ENCODE measurements at regions not wholly inside any gene's neighbourhood (a gene's known extent, or its start where the extent isn't known, plus 50 kb on each side); places are given as distances from the start of the nearest gene placed in this dataset.

DNA sequence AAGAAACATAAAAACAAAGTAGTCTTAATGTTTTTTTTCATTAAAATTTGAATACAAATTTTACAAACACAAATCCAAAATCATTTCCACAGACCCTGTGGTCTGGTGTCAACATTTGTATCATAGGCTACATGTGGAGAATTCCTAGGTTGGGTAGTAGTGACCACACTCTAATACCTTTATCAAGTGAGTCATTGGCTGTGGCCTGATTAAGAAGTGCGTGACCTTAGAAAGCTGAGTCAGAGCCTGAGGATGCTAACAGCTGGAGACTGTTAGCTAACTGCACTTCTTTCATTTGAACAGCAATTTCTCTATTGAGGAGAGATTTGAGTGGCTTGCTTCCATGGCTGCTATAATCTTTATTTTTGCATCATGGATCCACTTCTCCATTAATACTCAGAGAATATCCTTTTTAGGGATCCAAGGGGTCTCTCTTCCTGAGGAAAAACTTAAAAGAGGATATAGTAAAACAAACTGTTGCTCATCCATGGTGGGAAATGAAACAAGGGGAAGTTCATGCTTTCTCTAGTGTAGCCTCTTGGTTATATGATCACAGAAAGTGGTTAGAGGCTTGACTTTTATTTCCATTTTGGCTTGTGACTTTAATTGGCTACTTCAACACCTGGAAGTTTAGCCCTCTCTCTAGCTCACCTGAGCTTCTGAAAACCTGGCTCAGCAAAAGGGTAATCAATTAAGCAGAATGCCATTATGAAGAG, 335.8 kb downstream of the PABPC4L start:
- H3K9me3 Mint-ChIP-seq = no peaks in the 10 kb centered on the region
- no peak for TF ChIP-seq CTCF (conservative IDR thresholded peaks at IDR 0.05)
- no peaks in the 10 kb centered on the region for H3K4me1 Mint-ChIP-seq
- H3K36me3 Mint-ChIP-seq (ENCODE audit: low read depth) = no peaks in the 10 kb centered on the region
- H3K27me3 Mint-ChIP-seq (ENCODE audit: low read depth) = no peaks in the 10 kb centered on the region
- no peak overlapping the region for H3K27ac Mint-ChIP-seq (ENCODE audit: unreplicated experiment)
- no peak for DNase-seq (ENCODE audit: low read depth, low spot score)
- no peak overlapping the region for H3K4me3 Mint-ChIP-seq

GRCh38 chr4:133863153-133863552, 338.4 kb downstream of the PABPC4L start:
- Mint-ChIP-seq H3K4me3 (no peak overlapping the region), H3K36me3 (ENCODE audit: low read depth) (no peaks in the 10 kb centered on the region), H3K27ac (ENCODE audit: unreplicated experiment) (no peak overlapping the region), H3K9me3 (no peaks in the 10 kb centered on the region), H3K27me3 (ENCODE audit: low read depth) (no peaks in the 10 kb centered on the region), H3K4me1 (no peaks in the 10 kb centered on the region)
- no peak for TF ChIP-seq CTCF (conservative IDR thresholded peaks at IDR 0.05)
- no peak for DNase-seq (ENCODE audit: low read depth, low spot score)

GRCh38 chr4:133856731-133857355, 344.7 kb downstream of the PABPC4L start:
- Mint-ChIP-seq H3K9me3 (no peaks in the 10 kb centered on the region), H3K36me3 (ENCODE audit: low read depth) (no peaks in the 10 kb centered on the region), H3K27ac (ENCODE audit: unreplicated experiment) (no peak overlapping the region), H3K4me1 (no peaks in the 10 kb centered on the region), H3K4me3 (no peak overlapping the region), H3K27me3 (ENCODE audit: low read depth) (no peaks in the 10 kb centered on the region)
- no peak for TF ChIP-seq CTCF (conservative IDR thresholded peaks at IDR 0.05)
- DNase-seq (ENCODE audit: low read depth, low spot score) = no peak

- no peaks in the 10 kb centered on the region for H3K27me3 Mint-ChIP-seq (ENCODE audit: low read depth)
- no peaks in the 10 kb centered on the region for H3K4me1 Mint-ChIP-seq
- H3K36me3 Mint-ChIP-seq (ENCODE audit: low read depth) = no peaks in the 10 kb centered on the region
- no peak overlapping the region for H3K27ac Mint-ChIP-seq (ENCODE audit: unreplicated experiment)
- H3K9me3 Mint-ChIP-seq = no peaks in the 10 kb centered on the region
- no peak for DNase-seq (ENCODE audit: low read depth, low spot score)
- H3K4me3 Mint-ChIP-seq = no peak overlapping the region
- TF ChIP-seq CTCF (conservative IDR thresholded peaks at IDR 0.05) = no peak
Observed at GRCh38 chr4:133855001-133855400, 346.6 kb downstream of the PABPC4L start.

DNA sequence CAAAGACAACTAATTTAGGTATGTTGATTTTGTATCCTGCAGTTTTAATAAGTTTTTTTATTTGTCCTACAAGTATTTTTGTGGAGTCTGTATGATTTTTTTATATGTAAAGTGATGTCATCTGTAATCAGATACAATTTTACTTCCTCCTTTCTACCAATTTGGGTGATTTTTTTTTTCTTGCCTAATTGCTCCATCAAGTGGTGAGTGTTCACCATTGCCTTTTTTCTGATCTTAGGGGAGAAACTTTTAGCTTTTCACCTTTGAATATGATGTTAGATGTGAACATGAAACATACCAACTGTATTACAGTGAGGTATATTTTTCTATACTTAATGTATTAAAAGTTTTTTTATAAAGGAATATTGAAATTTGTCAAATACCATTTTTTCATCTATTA, 362.3 kb downstream of the PABPC4L start:
- no peaks in the 10 kb centered on the region for H3K27me3 Mint-ChIP-seq (ENCODE audit: low read depth)
- H3K9me3 Mint-ChIP-seq = peaks cover 14% of the 10 kb centered on the region
- H3K27ac Mint-ChIP-seq (ENCODE audit: unreplicated experiment) = no peak overlapping the region
- no peaks in the 10 kb centered on the region for H3K4me1 Mint-ChIP-seq
- no peak overlapping the region for H3K4me3 Mint-ChIP-seq
- no peak for TF ChIP-seq CTCF (conservative IDR thresholded peaks at IDR 0.05)
- no peak for DNase-seq (ENCODE audit: low read depth, low spot score)
- H3K36me3 Mint-ChIP-seq (ENCODE audit: low read depth) = peaks cover 6% of the 10 kb centered on the region
